A549 (cell line): ENCODE measurements at regions not wholly inside any gene's neighbourhood (a gene's known extent, or its start where the extent isn't known, plus 50 kb on each side); places are given as distances from the start of the nearest gene placed in this dataset.

Experiments used
- ATAC-seq, 2 experiments: fragments of 200-7000 bp in 1 of 2; fragments of >200 bp in 1 of 2; cut with Nextera tagmentation in 1 of 2; cut with Tn5 transposase in 1 of 2; 3 replicates each; pipeline versions ENCODE4 v1.8.0 to v1.9.1; 2018 to 2020; ENCODE audit warnings: mild to moderate bottlenecking in 1 of 2, moderate library complexity in 1 of 2
- CTCF ChIA-PET: fragments of 300-600 bp; sonication (Branson Sonifier 250); formaldehyde crosslinking; extraction: SDS; loops from one replicate; lab custom pipeline; 2021; ENCODE audit warnings: antibody characterized with exemption, inconsistent platforms; lab: Yijun Ruan, JAX
- POLR2A ChIA-PET: fragments of 350-600 bp; formaldehyde crosslinking; extraction: SDS; loops from one replicate; lab custom pipeline; 2021; ENCODE audit warnings: antibody characterized with exemption, inconsistent platforms; lab: Yijun Ruan, JAX
- DNase-seq, 2 experiments: peaks; one replicate each; pipeline versions ENCODE4 v3.0.0 to v3.0.0-alpha.2; 2011 to 2016; ENCODE audit warnings: low read depth in 1 of 2, low spot score in 1 of 2
- FAIRE-seq: peaks from 2 replicates; lab custom pipeline; 2011; peaks lifted over from hg19 to GRCh38; lab: Jason Lieb, UNC
- H3K27ac ChIP-seq, 2 experiments: fragments of >200 bp; sonication (Bioruptor Twin); formaldehyde crosslinking; 3 replicates each; pipeline ENCODE4 v1.5.1; 2016 to 2017
- H3K4me1 ChIP-seq: fragments of >200 bp; sonication (Bioruptor Twin); formaldehyde crosslinking; 3 replicates; pipeline ENCODE4 v1.6.1; 2016
- H3K4me2 ChIP-seq: fragments of >200 bp; sonication (Bioruptor Twin); formaldehyde crosslinking; 3 replicates; pipeline ENCODE4 v1.6.1; 2016
- H3K4me3 ChIP-seq: fragments of >200 bp; sonication (Bioruptor Twin); formaldehyde crosslinking; 3 replicates; pipeline ENCODE4 v1.5.1; 2016
- H3K9me3 ChIP-seq: fragments of >200 bp; sonication (Bioruptor Twin); formaldehyde crosslinking; 3 replicates; pipeline ENCODE4 v1.6.1; 2016
- BHLHE40 ChIP-seq: IDR thresholded peaks from 2 replicates; pipeline ENCODE4 v1.6.1; 2012; ENCODE audit warnings: low read depth, low read length, inconsistent platforms
- CHD4 ChIP-seq: fragments of 200-600 bp; sonication (generic); IDR thresholded peaks from 2 replicates; pipeline ENCODE4 v1.6.1; 2016; ENCODE audit warnings: antibody characterized with exemption, mild to moderate bottlenecking, borderline replicate concordance
- EHMT2 ChIP-seq: fragments of 200-600 bp; sonication (generic); IDR thresholded peaks from 2 replicates; pipeline ENCODE4 v1.6.1; 2016; ENCODE audit warnings: antibody characterized with exemption, low read depth, mild to moderate bottlenecking, moderate library complexity
- FOSL2 ChIP-seq, 2 experiments: fragments of 450-650 bp in 1 of 2; fragments of >200 bp in 1 of 2; sonication (Bioruptor Twin) in 1 of 2; formaldehyde crosslinking; IDR thresholded peaks; 2 replicates each; pipeline versions ENCODE4 v1.5.0 to v1.6.1; 2016 to 2020; ENCODE audit warnings: mild to moderate bottlenecking in 1 of 2, moderate library complexity in 1 of 2
- HDAC2 ChIP-seq: fragments of 200-600 bp; sonication (generic); IDR thresholded peaks from 2 replicates; pipeline ENCODE4 v1.6.1; 2016
- HOXB13 ChIP-seq: fragments of 250-450 bp; sonication (Bioruptor Pico); IDR thresholded peaks from 2 replicates; pipeline ENCODE4 v1.5.0; 2020; ENCODE audit warnings: low read depth, mild to moderate bottlenecking, moderate library complexity
- HOXB5 ChIP-seq: fragments of 250-450 bp; sonication (Bioruptor Pico); IDR thresholded peaks from 2 replicates; pipeline ENCODE4 v1.5.0; 2020; ENCODE audit warnings: mild to moderate bottlenecking, moderate library complexity
- JUN ChIP-seq, 2 experiments: fragments of >200 bp; sonication (Bioruptor Twin); formaldehyde crosslinking; IDR thresholded peaks; 2 replicates in 1 of 2; 3 replicates in 1 of 2; pipeline ENCODE4 v1.6.1; 2016 to 2017
- JUNB ChIP-seq: fragments of >200 bp; sonication (Bioruptor Twin); formaldehyde crosslinking; IDR thresholded peaks from 2 replicates; pipeline ENCODE4 v1.6.1; 2016
- KDM1A ChIP-seq: fragments of 200-600 bp; sonication (generic); IDR thresholded peaks from 2 replicates; pipeline ENCODE4 v1.6.1; 2016; ENCODE audit warnings: low read depth, mild to moderate bottlenecking
- MAFK ChIP-seq: fragments of 450-650 bp; IDR thresholded peaks from 2 replicates; pipeline ENCODE4 v1.6.1; 2014; ENCODE audit not compliant: partially characterized antibody
- NPAS2 ChIP-seq: fragments of 250-450 bp; sonication (Bioruptor Pico); IDR thresholded peaks from 2 replicates; pipeline ENCODE4 v1.8.0; 2022; ENCODE audit warnings: mild to moderate bottlenecking, moderate library complexity, borderline replicate concordance
- RAD21 ChIP-seq, 2 experiments: fragments of >200 bp in 1 of 2; sonication (Bioruptor Twin) in 1 of 2; formaldehyde crosslinking in 1 of 2; IDR thresholded peaks in 1 of 2; conservative IDR thresholded peaks in 1 of 2; 2 replicates in 1 of 2; 3 replicates in 1 of 2; pipeline ENCODE4 v1.6.1; 2012 to 2018; ENCODE audit warnings: inconsistent platforms in 1 of 2
- RCOR1 ChIP-seq: fragments of 150-350 bp; IDR thresholded peaks from 2 replicates; pipeline ENCODE4 v1.6.1; 2014; ENCODE audit warnings: antibody characterized with exemption, low read length, low read depth
- RFX5 ChIP-seq: fragments of 450-650 bp; IDR thresholded peaks from 2 replicates; pipeline ENCODE4 v1.7.1; 2014; ENCODE audit warnings: antibody characterized with exemption, mild to moderate bottlenecking, moderate library complexity
- RNF2 ChIP-seq: fragments of 200-600 bp; sonication (generic); IDR thresholded peaks from 2 replicates; pipeline ENCODE4 v1.6.1; 2016; ENCODE audit warnings: low read depth, mild to moderate bottlenecking, antibody characterized with exemption, moderate library complexity, borderline replicate concordance
- SREBF2 ChIP-seq: fragments of 450-650 bp; IDR thresholded peaks from 2 replicates; pipeline ENCODE4 v1.6.1; 2014; ENCODE audit warnings: mild to moderate bottlenecking, moderate library complexity
- TP53 ChIP-seq: fragments of 250-450 bp; sonication (Bioruptor Pico); IDR thresholded peaks from 2 replicates; pipeline ENCODE4 v1.5.0; 2021; ENCODE audit warnings: mild to moderate bottlenecking, moderate library complexity
- ZC3H11A ChIP-seq: fragments of 450-650 bp; IDR thresholded peaks from 2 replicates; pipeline ENCODE4 v1.6.1; 2014; ENCODE audit warnings: antibody characterized with exemption, mild to moderate bottlenecking
- ZFP36 ChIP-seq: fragments of 450-650 bp; IDR thresholded peaks from 2 replicates; pipeline ENCODE4 v1.6.1; 2014; ENCODE audit warnings: borderline replicate concordance; ENCODE audit not compliant: partially characterized antibody
- ZNF302 ChIP-seq: fragments of 250-450 bp; sonication (Bioruptor Pico); IDR thresholded peaks from 2 replicates; pipeline ENCODE4 v1.9.0; 2021; ENCODE audit warnings: inconsistent platforms, mild to moderate bottlenecking, moderate library complexity
- ZSCAN20 ChIP-seq: fragments of 250-450 bp; sonication (Bioruptor Pico); IDR thresholded peaks from 2 replicates; pipeline ENCODE4 v1.8.0; 2022; ENCODE audit warnings: mild to moderate bottlenecking, moderate library complexity
- WGBS: methylation state at CpG from one replicate; pipeline ENCODE4 v1.1.6; 2017; ENCODE audit errors: missing lambda C conversion rate; 5-methylcytosine and 5-hydroxymethylcytosine counted together
- TF ChIP-seq, protein P1 (sequence below): fragments of >200 bp; sonication (Bioruptor Twin); formaldehyde crosslinking; IDR thresholded peaks from 2 replicates; pipeline ENCODE4 v1.6.1; 2016
- TF ChIP-seq, protein P2 (sequence below): IDR thresholded peaks from 2 replicates; pipeline ENCODE4 v1.6.1; 2012
- TF ChIP-seq, protein P3 (sequence below): fragments of 200-600 bp; sonication (generic); IDR thresholded peaks from 2 replicates; pipeline ENCODE4 v1.6.1; 2016; ENCODE audit warnings: antibody characterized with exemption, mild to moderate bottlenecking, moderate library complexity
- TF ChIP-seq, protein P4 (sequence below): fragments of >200 bp; sonication (Bioruptor Twin); formaldehyde crosslinking; IDR thresholded peaks from 3 replicates; pipeline ENCODE4 v1.5.1; 2016
- TF ChIP-seq, protein P5 (sequence below): fragments of 250-450 bp; sonication (Bioruptor Pico); IDR thresholded peaks from 2 replicates; pipeline ENCODE4 v1.5.0; 2020; ENCODE audit warnings: low read depth, mild to moderate bottlenecking, moderate library complexity

DNA sequence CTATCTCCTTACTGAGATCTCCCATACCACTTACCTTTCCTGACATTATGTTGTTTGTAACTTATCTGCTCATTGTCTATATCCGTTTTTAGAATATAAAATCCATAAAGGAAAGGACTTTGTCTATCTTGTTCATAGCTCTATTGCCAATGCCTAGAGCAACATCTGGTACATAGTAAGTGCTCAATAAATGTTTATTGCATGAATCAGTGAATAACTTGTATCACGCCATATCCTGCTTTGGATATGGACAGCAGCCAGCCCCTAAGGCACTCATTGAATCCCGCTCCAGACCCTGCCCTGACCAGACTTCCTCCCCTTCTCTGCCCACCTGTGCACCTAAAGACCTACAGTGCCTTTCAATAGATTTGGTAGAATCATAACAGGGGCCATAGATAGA is 298.1 kb upstream of the PLXNA2 start:
- no peak overlapping the region for H3K4me3 ChIP-seq
- CTCF ChIA-PET: no interaction called here
- H3K9me3 ChIP-seq: no peaks in the 10 kb centered on the region
- TF ChIP-seq RAD21 (conservative IDR thresholded peaks at IDR 0.05 in 1 of 2, IDR thresholded peaks at IDR 0.05 in 1 of 2): no peak
- TF ChIP-seq ZSCAN20 (CRISPR knock-in tag): no peak
- TF ChIP-seq ZFP36: no peak
- TF ChIP-seq RCOR1: no peak
- no peak for TF ChIP-seq RNF2
- TF ChIP-seq NPAS2 (CRISPR knock-in tag): no peak
- no peak for TF ChIP-seq EHMT2
- no peak for TF ChIP-seq MAFK
- no peak for TF ChIP-seq HOXB13
- no peak overlapping the region for H3K4me2 ChIP-seq
- no peak for DNase-seq
- WGBS: 5% methylated on average over 3 of the region's 3 CpGs
- no peak for ATAC-seq
- no peak overlapping the region for H3K27ac ChIP-seq
- no peak for FAIRE-seq
- POLR2A ChIA-PET: no interaction called here
- H3K4me1 ChIP-seq: no peaks in the 10 kb centered on the region

DNA sequence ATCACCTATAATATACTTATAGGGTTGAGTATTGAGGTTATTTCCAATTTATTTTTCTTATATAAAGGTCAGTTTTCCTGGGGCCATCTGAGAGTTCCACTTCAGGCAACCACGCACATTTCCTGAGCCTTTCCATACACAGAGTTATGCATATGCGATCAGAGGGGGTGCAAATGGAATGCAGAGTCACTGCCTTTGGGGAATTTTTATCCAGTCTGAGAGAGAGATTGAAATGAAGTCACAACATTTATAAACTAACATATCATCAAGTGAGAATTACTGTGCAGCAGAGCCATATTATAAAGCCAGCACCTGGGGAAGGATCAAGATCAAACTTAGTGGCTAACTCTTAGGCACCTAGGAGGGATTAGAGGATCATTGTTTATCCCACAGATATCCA is 299.9 kb upstream of the PLXNA2 start:
- no peak for TF ChIP-seq HDAC2
- TF ChIP-seq, all 56 proteins: peak for 0
- ATAC-seq (no peak), DNase-seq (no peak), FAIRE-seq (no peak)
- Histone ChIP-seq H3K4me1 (no peaks in the 10 kb centered on the region), H3K9me3 (no peaks in the 10 kb centered on the region), H3K4me2 (no peak overlapping the region), H3K4me3 (no peak overlapping the region), H3K27ac (no peak overlapping the region)
- 6% methylated on average over 2 of the region's 2 CpGs for WGBS
- ChIA-PET POLR2A (no interaction called here), CTCF (no interaction called here)

DNA sequence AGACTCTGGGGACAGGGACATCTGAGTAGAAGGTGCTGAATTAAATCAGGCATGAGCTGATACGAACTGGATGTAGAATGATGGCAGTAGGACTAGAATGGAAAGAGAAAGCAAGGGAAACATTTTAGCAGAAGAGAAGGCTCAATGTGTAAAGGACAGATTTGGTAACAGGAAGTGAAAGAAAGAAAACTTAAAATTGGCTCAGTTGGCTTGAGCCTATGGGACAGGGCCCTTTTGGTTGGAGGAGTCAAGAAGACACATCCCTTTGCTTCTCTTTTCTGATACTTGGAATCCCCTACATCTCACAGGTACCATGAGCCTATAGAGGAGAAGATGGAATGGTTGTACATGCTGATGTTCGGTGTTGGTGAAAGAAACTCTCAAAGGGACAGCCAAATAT is 300.6 kb upstream of the PLXNA2 start:
- WGBS: 14% methylated on average over 2 of the region's 2 CpGs
- DNase-seq (no peak), FAIRE-seq (no peak), ATAC-seq (no peak)
- POLR2A ChIA-PET: no interaction called here
- H3K4me2 ChIP-seq: no peak overlapping the region
- H3K27ac ChIP-seq: no peak overlapping the region
- CTCF ChIA-PET: no interaction called here
- H3K4me3 ChIP-seq: no peak overlapping the region
- H3K4me1 ChIP-seq: no peaks in the 10 kb centered on the region
- H3K9me3 ChIP-seq: no peaks in the 10 kb centered on the region
- TF ChIP-seq, protein P1, sequence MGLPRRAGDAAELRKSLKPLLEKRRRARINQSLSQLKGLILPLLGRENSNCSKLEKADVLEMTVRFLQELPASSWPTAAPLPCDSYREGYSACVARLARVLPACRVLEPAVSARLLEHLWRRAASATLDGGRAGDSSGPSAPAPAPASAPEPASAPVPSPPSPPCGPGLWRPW: no peak
- TF ChIP-seq BHLHE40 (no peak), ZNF302 (CRISPR knock-in tag) (no peak), JUNB (no peak), JUN (IDR thresholded peaks at IDR 0.05) (no peak), ZFP36 (no peak), HOXB5 (CRISPR knock-in tag) (no peak), KDM1A (no peak), RFX5 (no peak), HDAC2 (no peak), SREBF2 (no peak), FOSL2 (IDR thresholded peaks at IDR 0.05) (no peak), FOSL2 (CRISPR knock-in tag; IDR thresholded peaks at IDR 0.05) (no peak), ZC3H11A (no peak), TP53 (CRISPR knock-in tag) (no peak), CHD4 (no peak)
- TF ChIP-seq, protein P2, sequence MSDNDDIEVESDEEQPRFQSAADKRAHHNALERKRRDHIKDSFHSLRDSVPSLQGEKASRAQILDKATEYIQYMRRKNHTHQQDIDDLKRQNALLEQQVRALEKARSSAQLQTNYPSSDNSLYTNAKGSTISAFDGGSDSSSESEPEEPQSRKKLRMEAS: no peak
- TF ChIP-seq, protein P3, sequence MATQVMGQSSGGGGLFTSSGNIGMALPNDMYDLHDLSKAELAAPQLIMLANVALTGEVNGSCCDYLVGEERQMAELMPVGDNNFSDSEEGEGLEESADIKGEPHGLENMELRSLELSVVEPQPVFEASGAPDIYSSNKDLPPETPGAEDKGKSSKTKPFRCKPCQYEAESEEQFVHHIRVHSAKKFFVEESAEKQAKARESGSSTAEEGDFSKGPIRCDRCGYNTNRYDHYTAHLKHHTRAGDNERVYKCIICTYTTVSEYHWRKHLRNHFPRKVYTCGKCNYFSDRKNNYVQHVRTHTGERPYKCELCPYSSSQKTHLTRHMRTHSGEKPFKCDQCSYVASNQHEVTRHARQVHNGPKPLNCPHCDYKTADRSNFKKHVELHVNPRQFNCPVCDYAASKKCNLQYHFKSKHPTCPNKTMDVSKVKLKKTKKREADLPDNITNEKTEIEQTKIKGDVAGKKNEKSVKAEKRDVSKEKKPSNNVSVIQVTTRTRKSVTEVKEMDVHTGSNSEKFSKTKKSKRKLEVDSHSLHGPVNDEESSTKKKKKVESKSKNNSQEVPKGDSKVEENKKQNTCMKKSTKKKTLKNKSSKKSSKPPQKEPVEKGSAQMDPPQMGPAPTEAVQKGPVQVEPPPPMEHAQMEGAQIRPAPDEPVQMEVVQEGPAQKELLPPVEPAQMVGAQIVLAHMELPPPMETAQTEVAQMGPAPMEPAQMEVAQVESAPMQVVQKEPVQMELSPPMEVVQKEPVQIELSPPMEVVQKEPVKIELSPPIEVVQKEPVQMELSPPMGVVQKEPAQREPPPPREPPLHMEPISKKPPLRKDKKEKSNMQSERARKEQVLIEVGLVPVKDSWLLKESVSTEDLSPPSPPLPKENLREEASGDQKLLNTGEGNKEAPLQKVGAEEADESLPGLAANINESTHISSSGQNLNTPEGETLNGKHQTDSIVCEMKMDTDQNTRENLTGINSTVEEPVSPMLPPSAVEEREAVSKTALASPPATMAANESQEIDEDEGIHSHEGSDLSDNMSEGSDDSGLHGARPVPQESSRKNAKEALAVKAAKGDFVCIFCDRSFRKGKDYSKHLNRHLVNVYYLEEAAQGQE: no peak
- TF ChIP-seq, protein P4, sequence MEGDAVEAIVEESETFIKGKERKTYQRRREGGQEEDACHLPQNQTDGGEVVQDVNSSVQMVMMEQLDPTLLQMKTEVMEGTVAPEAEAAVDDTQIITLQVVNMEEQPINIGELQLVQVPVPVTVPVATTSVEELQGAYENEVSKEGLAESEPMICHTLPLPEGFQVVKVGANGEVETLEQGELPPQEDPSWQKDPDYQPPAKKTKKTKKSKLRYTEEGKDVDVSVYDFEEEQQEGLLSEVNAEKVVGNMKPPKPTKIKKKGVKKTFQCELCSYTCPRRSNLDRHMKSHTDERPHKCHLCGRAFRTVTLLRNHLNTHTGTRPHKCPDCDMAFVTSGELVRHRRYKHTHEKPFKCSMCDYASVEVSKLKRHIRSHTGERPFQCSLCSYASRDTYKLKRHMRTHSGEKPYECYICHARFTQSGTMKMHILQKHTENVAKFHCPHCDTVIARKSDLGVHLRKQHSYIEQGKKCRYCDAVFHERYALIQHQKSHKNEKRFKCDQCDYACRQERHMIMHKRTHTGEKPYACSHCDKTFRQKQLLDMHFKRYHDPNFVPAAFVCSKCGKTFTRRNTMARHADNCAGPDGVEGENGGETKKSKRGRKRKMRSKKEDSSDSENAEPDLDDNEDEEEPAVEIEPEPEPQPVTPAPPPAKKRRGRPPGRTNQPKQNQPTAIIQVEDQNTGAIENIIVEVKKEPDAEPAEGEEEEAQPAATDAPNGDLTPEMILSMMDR: no peak
- TF ChIP-seq, protein P5, sequence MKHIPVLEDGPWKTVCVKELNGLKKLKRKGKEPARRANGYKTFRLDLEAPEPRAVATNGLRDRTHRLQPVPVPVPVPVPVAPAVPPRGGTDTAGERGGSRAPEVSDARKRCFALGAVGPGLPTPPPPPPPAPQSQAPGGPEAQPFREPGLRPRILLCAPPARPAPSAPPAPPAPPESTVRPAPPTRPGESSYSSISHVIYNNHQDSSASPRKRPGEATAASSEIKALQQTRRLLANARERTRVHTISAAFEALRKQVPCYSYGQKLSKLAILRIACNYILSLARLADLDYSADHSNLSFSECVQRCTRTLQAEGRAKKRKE (CRISPR knock-in tag): no peak
